DOHH2 (cell line): ENCODE measurements at regions not wholly inside any gene's neighbourhood (a gene's known extent, or its start where the extent isn't known, plus 50 kb on each side); places are given as distances from the start of the nearest gene placed in this dataset.

Experiments
- EZH2phosphoT487 ChIP-seq: fragments of 200-600 bp; sonication (generic); IDR thresholded peaks from 2 replicates; pipeline ENCODE4 v1.6.1; 2017; ENCODE audit warnings: borderline replicate concordance, mild to moderate bottlenecking, antibody characterized with exemption, low read length, moderate library complexity, mixed read lengths
- TF ChIP-seq, protein P1 (sequence below): fragments of 200-600 bp; sonication (generic); IDR thresholded peaks from one replicate; pipeline ENCODE4 v1.5.1; 2014; ENCODE audit warnings: antibody characterized with exemption, mild to moderate bottlenecking, low read depth, low read length; ENCODE audit not compliant: poor library complexity, severe bottlenecking

DNA sequence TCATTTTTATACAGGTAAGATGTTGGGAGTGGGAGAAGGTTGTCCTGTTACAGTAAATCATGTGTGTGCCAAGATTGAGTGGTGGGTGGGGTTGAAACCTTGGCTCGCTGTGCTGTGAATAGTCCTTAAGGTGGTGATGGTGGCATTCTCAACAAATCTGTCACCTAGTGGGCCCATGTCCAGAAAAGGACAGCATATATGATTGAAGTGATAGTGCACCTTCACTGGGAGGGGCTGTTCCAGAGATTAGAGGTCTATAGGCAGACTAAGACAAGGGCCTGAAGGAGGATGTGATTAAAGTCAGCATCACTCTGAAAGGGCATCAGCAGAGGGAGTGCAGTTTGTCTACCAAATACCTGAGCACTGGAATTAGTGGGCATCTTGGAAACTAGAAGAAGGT is 374.2 kb upstream of the C2CD4B start:
- TF ChIP-seq, protein P1, sequence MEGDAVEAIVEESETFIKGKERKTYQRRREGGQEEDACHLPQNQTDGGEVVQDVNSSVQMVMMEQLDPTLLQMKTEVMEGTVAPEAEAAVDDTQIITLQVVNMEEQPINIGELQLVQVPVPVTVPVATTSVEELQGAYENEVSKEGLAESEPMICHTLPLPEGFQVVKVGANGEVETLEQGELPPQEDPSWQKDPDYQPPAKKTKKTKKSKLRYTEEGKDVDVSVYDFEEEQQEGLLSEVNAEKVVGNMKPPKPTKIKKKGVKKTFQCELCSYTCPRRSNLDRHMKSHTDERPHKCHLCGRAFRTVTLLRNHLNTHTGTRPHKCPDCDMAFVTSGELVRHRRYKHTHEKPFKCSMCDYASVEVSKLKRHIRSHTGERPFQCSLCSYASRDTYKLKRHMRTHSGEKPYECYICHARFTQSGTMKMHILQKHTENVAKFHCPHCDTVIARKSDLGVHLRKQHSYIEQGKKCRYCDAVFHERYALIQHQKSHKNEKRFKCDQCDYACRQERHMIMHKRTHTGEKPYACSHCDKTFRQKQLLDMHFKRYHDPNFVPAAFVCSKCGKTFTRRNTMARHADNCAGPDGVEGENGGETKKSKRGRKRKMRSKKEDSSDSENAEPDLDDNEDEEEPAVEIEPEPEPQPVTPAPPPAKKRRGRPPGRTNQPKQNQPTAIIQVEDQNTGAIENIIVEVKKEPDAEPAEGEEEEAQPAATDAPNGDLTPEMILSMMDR: no peak
- no peak for TF ChIP-seq EZH2phosphoT487
